PFSK-1 (cell line): ENCODE measurements at regions not wholly inside any gene's neighbourhood (a gene's known extent, or its start where the extent isn't known, plus 50 kb on each side); places are given as distances from the start of the nearest gene placed in this dataset.

ENCODE experiments used
- FOXP2 ChIP-seq: optimal IDR thresholded peaks from 2 replicates; pipeline ENCODE3; 2011; ENCODE audit warnings: borderline replicate concordance, control low read depth, inconsistent platforms; ENCODE audit not compliant: insufficient read depth; ENCODE audit errors: extremely low read length, extremely low read depth
- POLR2AphosphoS5 ChIP-seq: IDR thresholded peaks from 2 replicates; pipeline ENCODE4 v1.6.1; 2012; ENCODE audit warnings: low read depth, mild to moderate bottlenecking, control low read depth, low read length, moderate library complexity
- REST ChIP-seq, 2 experiments: IDR thresholded peaks; 2 replicates each; pipeline versions ENCODE4 v1.6.1 to v1.8.0; 2011 to 2012; ENCODE audit warnings: low read depth in 2 of 2, low read length in 2 of 2, control low read depth in 1 of 2, inconsistent platforms in 1 of 2, mild to moderate bottlenecking in 1 of 2, moderate library complexity in 1 of 2; ENCODE audit not compliant: insufficient read depth in 1 of 2
- SIN3A ChIP-seq: IDR thresholded peaks from 2 replicates; pipeline ENCODE4 v1.6.1; 2012; ENCODE audit warnings: mild to moderate bottlenecking, low read length, moderate library complexity, borderline replicate concordance; ENCODE audit not compliant: insufficient read depth
- TAF1 ChIP-seq: IDR thresholded peaks from 2 replicates; pipeline ENCODE4 v1.6.1; 2012; ENCODE audit warnings: low read length, control low read depth, borderline replicate concordance; ENCODE audit not compliant: insufficient read depth

GRCh38 chr4:98796991-98797390, 131.9 kb downstream of the EIF4E start:
- TF ChIP-seq REST (IDR thresholded peaks at IDR 0.05; ENCODE audit: insufficient read depth in 1 of 2, low read depth in 2 of 2, low read length in 2 of 2) (no peak), FOXP2 (no peak), POLR2AphosphoS5 (no peak), SIN3A (no peak), TAF1 (no peak)
